Heart left ventricle (tissue), 16 donors: ENCODE measurements at regions not wholly inside any gene's neighbourhood (a gene's known extent, or its start where the extent isn't known, plus 50 kb on each side); places are given as distances from the start of the nearest gene placed in this dataset.

Experiments
- ATAC-seq, 4 donors: fragments of 200-7000 bp; cut with Tn5 transposase; one replicate each; pipeline ENCODE4 v1.9.1; 2020 to 2022; ENCODE audit warnings: moderate library complexity in 4 of 4, mild to moderate bottlenecking in 3 of 4, moderate number of reproducible peaks in 1 of 4
- DNase-seq, 5 donors: peaks; one replicate each; pipeline ENCODE4 v3.0.0-alpha.2; 2020
- H3K27ac ChIP-seq, 12 donors: fragments of 200-600 bp; sonication (generic) in 4 of 12; one replicate each; pipeline versions ENCODE4 v1.5.0 to v1.8.0; 2016 to 2022; ENCODE audit warnings: mild to moderate bottlenecking in 2 of 12
- H3K27me3 ChIP-seq, 9 donors: fragments of 200-600 bp; sonication (generic) in 2 of 9; one replicate each; pipeline versions ENCODE4 v1.5.1 to v1.8.0; 2016 to 2022; ENCODE audit warnings: mild to moderate bottlenecking in 3 of 9
- H3K36me3 ChIP-seq, 9 donors: fragments of 200-600 bp; sonication (generic) in 2 of 9; one replicate each; pipeline versions ENCODE4 v1.5.0 to v1.8.0; 2018 to 2022; ENCODE audit warnings: mild to moderate bottlenecking in 2 of 9
- H3K4me1 ChIP-seq, 12 donors: fragments of 200-600 bp; sonication (generic) in 4 of 12; one replicate each; pipeline versions ENCODE4 v1.5.0 to v1.8.0; 2016 to 2022; ENCODE audit warnings: mild to moderate bottlenecking in 3 of 12
- H3K4me3 ChIP-seq, 12 donors: fragments of 200-600 bp; sonication (generic) in 4 of 12; one replicate each; pipeline versions ENCODE4 v1.5.0 to v1.8.0; 2017 to 2022; ENCODE audit warnings: mild to moderate bottlenecking in 9 of 12, moderate library complexity in 4 of 12
- H3K9me3 ChIP-seq, 12 donors: fragments of 200-600 bp; sonication (generic) in 4 of 12; one replicate each; pipeline versions ENCODE4 v1.5.0 to v1.8.0; 2016 to 2022; ENCODE audit warnings: mild to moderate bottlenecking in 1 of 12
- POLR2A ChIP-seq, 2 donors: fragments of 450-650 bp; IDR thresholded peaks; one replicate each; pipeline ENCODE4 v1.6.1; 2017; ENCODE audit warnings: antibody characterized with exemption in 2 of 2, mild to moderate bottlenecking in 2 of 2, moderate library complexity in 2 of 2
- WGBS, 4 donors: extraction: QIAGEN DNeasy Blood & Tissue Kit in 2 of 4; methylation state at CpG; one replicate each; pipeline versions ENCODE4 v1.1.5 to v1.1.7; 2013 to 2018; 5-methylcytosine and 5-hydroxymethylcytosine counted together
- intact Hi-C, 10 donors: fragments of 100-400 bp; cut with DNase I; formaldehyde crosslinking; loops; one replicate each; pipeline versions ENCODE4 v1.11.1 to v1.14.2; 2022
- TF ChIP-seq, protein P1 (sequence below), 12 donors: fragments of 200-600 bp; sonication (generic) in 4 of 12; IDR thresholded peaks; one replicate each; pipeline versions ENCODE4 v1.5.0 to v1.8.0; 2018 to 2022; ENCODE audit warnings: antibody characterized with exemption in 12 of 12, mild to moderate bottlenecking in 5 of 12
- donor health status: ischemic (EF 13 %, LVEDD 7.1; RV severe dilation, severe dysfunction).
- donor health status: healthy with polysubstance abuse.
- donor health status: DM: no; HTN: yes; CAD: no.
- donor health status: DM: no; HTN: no; CAD: no.
- donor health status: ischemic (EF 25% LVEDD 6.9; RV normal size, moderate dysfunction).
- donor health status: ischemic (EF 25% LVEDD 5.7; RV mildly dilated, moderate dysfunction).
- donor health status: healthy.
- donor health status: DM: yes; HTN: yes; CAD: no.
- donor health status: ischemic (EF 35%, LVEDD 5.7; RV mildly dilated, moderate dysfunction).
- donor health status: nonischemic (EF 11% LVEDD 7.7; RV severe dilation, severe dysfunction).
- donor health status: DM: yes; HTN: yes; CAD: no.
- donor health status: PGD.
- donor health status: ischemic (EF 29% LVEDD 5.4; RV normal size, mild dysfunction).
- donor health status: nonischemic (EF 23%, LVEDD 6.1; RV moderate dilation, normal function).

- DNase-seq (peak in 4 of 5 donors; percentile 23 to 51 (median 36)), ATAC-seq (peak in 1 of 4 donors; percentile 46)
- intact Hi-C loops = loop anchor here (1.0 to 10.0 kb wide), 10 partner anchors 114 to 426 kb away; no protein-coding TSS in a partner anchor
- Histone ChIP-seq H3K4me3 (no peak overlapping the region), H3K4me1 (no peaks in the 10 kb centered on the region), H3K36me3 (no peaks in the 10 kb centered on the region), H3K27me3 (peaks cover 0 to 2% (median 0%) of the 10 kb centered on the region in 9 donors), H3K9me3 (no peaks in the 10 kb centered on the region), H3K27ac (no peak overlapping the region)
- TF ChIP-seq POLR2A (IDR thresholded peaks at IDR 0.05) = no peak
- TF ChIP-seq, protein P1, sequence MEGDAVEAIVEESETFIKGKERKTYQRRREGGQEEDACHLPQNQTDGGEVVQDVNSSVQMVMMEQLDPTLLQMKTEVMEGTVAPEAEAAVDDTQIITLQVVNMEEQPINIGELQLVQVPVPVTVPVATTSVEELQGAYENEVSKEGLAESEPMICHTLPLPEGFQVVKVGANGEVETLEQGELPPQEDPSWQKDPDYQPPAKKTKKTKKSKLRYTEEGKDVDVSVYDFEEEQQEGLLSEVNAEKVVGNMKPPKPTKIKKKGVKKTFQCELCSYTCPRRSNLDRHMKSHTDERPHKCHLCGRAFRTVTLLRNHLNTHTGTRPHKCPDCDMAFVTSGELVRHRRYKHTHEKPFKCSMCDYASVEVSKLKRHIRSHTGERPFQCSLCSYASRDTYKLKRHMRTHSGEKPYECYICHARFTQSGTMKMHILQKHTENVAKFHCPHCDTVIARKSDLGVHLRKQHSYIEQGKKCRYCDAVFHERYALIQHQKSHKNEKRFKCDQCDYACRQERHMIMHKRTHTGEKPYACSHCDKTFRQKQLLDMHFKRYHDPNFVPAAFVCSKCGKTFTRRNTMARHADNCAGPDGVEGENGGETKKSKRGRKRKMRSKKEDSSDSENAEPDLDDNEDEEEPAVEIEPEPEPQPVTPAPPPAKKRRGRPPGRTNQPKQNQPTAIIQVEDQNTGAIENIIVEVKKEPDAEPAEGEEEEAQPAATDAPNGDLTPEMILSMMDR (IDR thresholded peaks at IDR 0.05) = peak; percentile 69 to 87 (median 81)
- 35 to 43% (median 38%) methylated on average over 5 of the region's 5 CpGs for WGBS, 4 donors
Measured at GRCh38 chr4:129641179-129641578, 545.2 kb downstream of the C4orf33 start.

GRCh38 chr4:129645461-129645860, 549.5 kb downstream of the C4orf33 start:
- Histone ChIP-seq H3K9me3 (no peaks in the 10 kb centered on the region), H3K4me1 (no peaks in the 10 kb centered on the region), H3K27ac (no peak overlapping the region), H3K4me3 (no peak overlapping the region), H3K36me3 (no peaks in the 10 kb centered on the region), H3K27me3 (peaks cover 0 to 2% (median 0%) of the 10 kb centered on the region in 9 donors)
- 90 to 94% (median 92%) methylated on average over 3 of the region's 3 CpGs for WGBS, 4 donors
- TF ChIP-seq POLR2A (IDR thresholded peaks at IDR 0.05) = no peak
- TF ChIP-seq, protein P1 (IDR thresholded peaks at IDR 0.05) = no peak
- intact Hi-C loops = loop anchor here in 3 of 10 donors (2.0 to 10.0 kb wide), 2 partner anchors 119 to 431 kb away; no protein-coding TSS in a partner anchor
- DNase-seq (no peak), ATAC-seq (no peak)

DNA sequence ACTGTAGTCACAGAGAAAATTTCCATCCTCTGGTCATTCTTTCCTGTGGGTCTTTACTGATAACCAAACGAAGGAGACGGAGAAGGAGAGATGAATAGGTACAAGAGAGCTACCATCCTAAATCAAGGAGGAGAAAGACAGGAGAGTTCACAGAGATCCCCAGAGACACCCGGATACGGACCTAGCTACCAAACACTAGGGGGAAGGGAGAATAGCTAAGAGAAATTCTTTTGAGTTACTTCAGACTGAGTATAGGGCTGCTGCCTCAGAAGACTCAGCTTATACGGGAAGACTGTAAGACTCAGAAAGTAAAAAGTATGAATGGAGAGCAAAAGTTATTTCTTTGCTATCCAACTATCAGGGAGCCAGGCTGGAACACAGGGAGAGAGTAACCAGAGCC, 572.1 kb downstream of the C4orf33 start:
- Histone ChIP-seq H3K27me3 (no peaks in the 10 kb centered on the region), H3K9me3 (peaks cover 0 to 5% (median 0%) of the 10 kb centered on the region in 12 donors), H3K27ac (no peak overlapping the region), H3K36me3 (no peaks in the 10 kb centered on the region), H3K4me1 (no peaks in the 10 kb centered on the region), H3K4me3 (no peak overlapping the region)
- WGBS, 4 donors = 64 to 70% (median 67%) methylated on average over 5 of the region's 5 CpGs
- DNase-seq (no peak), ATAC-seq (no peak)
- TF ChIP-seq, protein P1 (IDR thresholded peaks at IDR 0.05) = no peak
- no peak for TF ChIP-seq POLR2A (IDR thresholded peaks at IDR 0.05)
- intact Hi-C loops = no loop called here

GRCh38 chr4:129672941-129673340, 577.0 kb downstream of the C4orf33 start:
- TF ChIP-seq, protein P1 (IDR thresholded peaks at IDR 0.05) = no peak
- no peak for TF ChIP-seq POLR2A (IDR thresholded peaks at IDR 0.05)
- H3K9me3 ChIP-seq = peaks cover 0 to 5% (median 0%) of the 10 kb centered on the region in 12 donors
- no peak overlapping the region for H3K4me3 ChIP-seq
- H3K4me1 ChIP-seq = no peaks in the 10 kb centered on the region
- intact Hi-C loops = no loop called here
- H3K36me3 ChIP-seq = no peaks in the 10 kb centered on the region
- no peak overlapping the region for H3K27ac ChIP-seq
- ATAC-seq (no peak), DNase-seq (no peak)
- no peaks in the 10 kb centered on the region for H3K27me3 ChIP-seq
